C1 segment of cervical spinal cord (tissue), 14 donors: ENCODE measurements at regions not wholly inside any gene's neighbourhood (a gene's known extent, or its start where the extent isn't known, plus 50 kb on each side); places are given as distances from the start of the nearest gene placed in this dataset.
"Not testable (repeated sequence)": the region's sequence is repeated elsewhere in the genome, so short reads cannot be mapped to it uniquely, and the experiment has no call there.

Experiments used
- DNase-seq, 14 donors: peaks; one replicate each; lab custom pipeline; 2025; lab: John Stamatoyannopoulos, UW

DNA sequence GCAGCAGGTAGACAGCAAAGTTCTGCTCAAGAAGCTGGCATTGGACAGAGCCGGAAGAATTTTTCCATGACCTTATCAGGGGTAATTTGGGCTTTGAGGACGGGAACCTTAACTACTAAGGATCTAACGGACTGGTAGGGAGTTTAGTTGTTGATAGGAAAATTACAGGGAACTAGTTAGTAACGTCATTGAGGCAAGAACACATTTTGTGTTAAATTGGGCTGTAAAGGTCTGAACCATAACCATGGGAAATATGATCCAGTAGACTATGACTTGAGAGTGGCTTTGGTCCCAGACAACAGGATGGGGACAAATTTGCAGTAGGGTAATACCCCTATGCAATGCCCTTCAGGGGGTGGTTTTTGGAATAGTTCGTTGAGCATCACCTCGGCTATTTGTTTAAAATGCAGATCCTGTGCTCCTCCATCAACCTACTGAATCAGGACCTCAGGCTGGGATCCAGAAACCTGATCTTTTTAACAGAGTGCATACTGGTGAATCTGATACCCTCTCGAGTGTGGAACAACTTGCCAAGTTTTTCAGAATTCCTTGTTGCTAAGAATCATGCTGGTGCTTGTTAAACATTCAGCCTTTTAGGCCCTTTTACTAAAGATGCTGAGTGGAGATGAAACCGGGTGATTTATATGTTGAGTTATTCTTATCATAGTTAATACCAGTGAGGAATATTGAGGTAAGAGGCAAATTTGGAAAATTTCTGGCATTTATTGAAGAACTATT, 255.1 kb downstream of the MAP2K6 start:
- DNase-seq, result no peak

DNA sequence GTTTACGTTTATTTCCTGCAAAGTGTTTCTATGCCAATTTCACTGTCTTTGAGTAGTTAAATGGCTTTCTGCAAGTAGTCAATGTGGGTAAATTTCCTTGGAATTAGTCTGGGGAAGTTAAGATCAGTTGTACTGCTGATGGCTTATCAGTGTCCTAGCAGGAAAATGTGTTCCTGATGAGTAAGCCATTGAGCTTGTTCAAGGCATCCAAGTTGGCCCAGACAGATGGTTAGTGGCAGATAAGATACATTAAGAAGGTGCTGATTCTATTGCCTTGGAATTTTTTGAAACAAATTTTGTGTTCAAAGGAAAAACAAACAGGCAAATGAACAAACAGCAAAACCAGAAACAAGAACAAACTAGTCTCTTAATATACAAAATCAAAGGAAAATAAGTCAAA, 258.4 kb downstream of the MAP2K6 start:
- DNase-seq, result no peak

DNA sequence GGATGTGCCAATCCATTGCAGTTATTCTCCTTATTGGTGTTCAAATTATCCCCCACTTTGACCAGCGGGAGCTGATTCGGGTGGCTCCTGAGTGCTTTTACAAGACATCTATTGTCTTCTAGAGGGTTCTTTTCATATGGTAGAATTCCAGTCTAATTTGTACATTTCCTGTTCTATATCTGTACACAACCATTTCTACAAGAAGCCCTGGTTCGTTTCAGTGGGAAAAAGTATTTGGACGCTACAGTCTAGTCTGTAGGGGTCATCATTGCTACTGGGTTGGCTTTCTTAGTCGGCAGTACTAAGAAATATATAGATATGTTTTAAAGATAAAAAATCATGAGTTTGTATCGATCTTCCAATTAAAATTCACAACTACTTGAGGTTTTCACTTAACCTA, 262.6 kb downstream of the MAP2K6 start:
- no peak for DNase-seq

DNA sequence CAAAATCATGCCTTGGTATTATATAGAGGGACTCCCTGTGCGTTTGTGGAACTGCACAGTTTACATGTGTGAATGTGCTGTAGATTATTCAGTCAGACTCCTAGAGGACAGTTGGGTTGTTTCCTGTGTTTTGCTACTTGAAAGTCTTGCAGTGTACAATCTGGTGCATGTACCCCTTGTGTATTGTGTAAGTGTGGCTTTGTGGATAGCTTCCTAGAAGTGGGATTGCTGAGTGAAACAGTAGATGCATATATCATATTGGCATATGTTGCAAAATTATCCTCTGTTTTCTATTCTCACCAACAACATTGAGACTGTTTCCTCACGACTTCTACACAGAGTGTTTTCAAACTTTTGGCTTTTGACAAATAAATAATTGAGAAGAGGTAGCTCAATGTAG, 263.7 kb downstream of the MAP2K6 start:
- no peak for DNase-seq

DNA sequence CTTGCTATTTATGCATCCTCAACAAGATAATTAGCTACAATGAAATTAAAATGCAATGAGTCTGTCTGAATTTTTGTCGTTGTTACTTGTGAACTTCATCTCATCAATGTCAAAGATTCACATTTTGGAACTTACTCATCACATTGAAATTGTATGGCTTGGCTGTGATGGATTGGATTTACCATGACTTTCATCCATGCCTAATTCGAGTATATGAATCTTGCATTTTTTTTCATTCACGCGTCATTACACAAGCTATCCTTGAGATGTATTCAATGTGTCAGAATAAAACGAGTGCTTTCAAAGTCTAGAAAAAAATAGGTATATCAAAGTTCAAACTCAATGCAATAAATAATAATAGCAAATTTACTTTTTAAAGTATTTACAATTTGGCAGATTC, 265.3 kb downstream of the MAP2K6 start:
- no peak for DNase-seq

DNA sequence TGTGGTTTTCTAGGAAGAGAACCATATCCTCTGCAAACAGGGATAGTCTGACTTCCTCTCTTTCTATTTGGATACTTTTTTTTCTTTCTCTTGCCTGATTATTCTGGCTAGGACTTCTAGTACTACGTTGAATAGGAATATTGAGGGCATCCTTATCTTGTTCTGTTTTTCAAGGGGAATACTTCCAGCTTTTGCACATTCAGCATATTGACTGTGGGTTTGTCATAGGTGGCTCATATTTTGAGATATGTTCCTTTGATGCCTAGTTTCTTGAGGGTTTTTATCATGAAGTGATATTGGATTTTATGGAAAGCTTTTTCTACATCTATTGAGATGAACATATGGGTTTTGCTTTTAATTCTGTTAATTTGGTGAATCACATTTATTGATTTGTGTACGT, 269.8 kb downstream of the MAP2K6 start:
- DNase-seq, result no peak

DNA sequence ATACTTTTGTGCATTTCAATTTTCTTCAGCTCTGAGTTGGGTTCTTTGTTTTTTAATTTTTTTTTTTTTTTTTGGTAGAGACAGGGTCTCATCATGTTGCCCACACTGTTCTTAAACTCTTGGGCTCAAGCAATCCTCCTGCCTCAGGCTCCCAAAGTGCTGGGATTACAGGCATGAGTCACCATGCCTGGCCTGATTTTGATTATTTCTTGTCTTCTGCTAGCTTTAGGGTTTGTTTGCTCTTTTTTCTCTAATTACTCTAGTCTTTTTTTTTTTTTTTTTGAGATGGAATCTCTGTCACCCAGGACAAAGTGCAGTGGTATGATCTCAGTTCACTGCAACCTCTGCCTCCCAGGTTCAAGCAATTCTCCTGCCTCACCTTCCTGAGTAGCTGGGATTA, 270.7 kb downstream of the MAP2K6 start:
- not testable (repeated sequence) for DNase-seq

DNA sequence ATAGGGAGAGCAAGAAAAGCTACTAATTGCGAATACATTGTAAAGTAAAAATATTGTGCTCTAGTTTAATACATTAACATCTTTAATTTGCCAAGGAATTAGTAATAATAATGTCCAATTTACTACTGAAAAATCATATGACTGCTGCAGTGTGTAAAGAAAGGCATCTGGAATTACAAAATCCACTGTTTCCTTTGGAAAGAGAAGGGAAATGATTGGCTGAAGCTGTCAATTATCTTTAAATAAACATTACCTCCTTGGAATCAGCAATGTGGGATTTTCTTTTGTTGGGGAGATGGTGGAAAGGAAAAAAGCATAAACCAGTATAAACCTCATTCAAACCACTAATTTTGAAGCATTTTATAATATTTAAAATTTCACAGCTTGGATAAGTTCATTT, 276.0 kb downstream of the MAP2K6 start:
- DNase-seq, result no peak

DNA sequence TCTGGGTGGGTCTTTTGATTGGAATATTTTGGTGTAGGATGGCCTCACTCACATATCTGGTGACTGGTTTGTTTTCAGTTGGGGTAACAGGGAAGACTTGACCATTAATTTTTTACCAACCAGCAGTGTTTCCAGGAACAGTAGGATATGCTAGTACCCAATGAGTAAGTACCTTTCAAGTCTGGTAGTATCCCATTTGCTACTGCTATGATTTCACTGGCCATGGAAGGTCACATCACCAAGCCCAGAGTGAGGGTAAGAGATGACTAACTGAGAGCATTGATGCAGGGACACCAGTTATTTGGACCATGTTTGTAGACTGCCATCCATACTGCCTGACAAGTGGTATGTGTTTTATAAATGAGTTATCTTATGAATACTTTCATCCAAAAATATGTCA, 277.7 kb downstream of the MAP2K6 start:
- DNase-seq, result no peak

DNA sequence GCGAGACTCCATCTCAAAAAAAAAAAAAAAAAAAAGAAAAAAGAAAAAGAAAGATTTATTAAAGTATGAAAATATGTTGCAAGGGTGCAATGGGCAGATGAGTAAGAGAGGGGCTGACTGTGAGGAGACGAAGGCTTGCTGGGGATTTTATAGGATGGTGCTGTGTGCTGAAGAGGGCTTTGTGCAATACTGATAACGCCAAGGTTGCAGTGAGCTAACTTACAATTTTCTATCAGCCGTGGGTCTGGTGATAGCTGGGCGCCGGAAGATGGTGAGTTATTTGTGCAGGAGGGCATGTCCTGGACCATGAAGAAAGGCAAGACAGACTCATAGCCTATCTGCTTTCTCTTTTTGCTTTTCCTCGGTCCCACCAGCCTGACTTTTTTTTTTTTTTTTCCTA, 281.1 kb downstream of the MAP2K6 start:
- DNase-seq, result no peak

DNA sequence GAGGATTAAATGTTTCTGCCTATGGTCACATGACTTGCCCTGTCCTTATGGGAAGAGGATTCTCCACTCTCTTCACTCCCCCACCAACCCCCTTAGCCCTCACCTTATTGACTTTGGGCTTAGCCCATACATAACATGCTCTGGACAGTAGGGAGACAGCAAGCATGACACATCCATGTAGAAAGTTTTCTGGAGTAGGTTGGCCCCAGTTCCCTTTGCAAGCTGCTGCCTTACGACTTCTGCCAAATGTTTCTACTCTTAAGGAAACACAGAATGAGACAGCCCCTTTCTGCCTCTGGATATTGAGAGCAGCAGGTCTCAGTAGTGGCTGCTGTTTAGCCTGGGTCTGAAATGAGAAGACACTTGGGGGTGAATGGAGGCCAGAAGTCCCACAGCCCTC, 282.2 kb downstream of the MAP2K6 start:
- no peak for DNase-seq

DNA sequence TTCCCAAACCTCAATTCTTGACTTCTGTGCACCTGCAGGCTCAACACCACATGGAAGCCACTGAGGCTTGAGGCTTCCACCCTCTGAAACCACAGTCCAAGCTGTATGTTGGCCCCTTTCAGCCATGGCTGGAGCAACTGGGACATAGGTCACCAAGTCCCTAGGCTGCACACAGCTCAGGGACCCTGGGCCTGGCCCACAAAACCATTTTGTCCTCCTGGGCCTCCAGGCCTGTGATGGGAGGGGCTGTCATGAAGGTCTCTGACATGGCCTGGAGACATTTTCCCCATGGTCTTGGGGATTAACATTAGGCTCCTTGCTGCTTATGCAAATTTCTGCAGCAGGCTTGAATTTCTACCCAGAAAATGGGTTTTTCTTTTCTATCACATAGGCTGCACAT, 283.9 kb downstream of the MAP2K6 start:
- not testable (repeated sequence) for DNase-seq

DNA sequence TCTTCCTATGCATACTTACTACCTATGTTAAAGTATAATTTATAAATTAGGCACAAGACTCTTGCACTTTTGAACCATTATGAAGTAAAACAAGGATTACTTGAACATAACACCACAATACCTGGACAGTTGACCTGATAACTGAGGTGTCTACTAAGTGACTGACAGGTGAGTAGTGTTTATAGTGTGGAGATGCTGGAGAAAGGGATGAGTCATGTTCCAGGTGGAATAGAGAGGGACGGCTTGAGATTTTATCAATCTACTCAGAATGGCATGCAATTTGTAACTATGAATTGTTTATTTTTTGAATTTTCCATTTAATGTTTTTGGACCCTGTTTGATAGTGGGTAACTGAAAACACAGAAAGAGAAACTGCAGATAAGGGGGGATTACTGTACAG, 287.6 kb downstream of the MAP2K6 start:
- DNase-seq, result no peak

DNA sequence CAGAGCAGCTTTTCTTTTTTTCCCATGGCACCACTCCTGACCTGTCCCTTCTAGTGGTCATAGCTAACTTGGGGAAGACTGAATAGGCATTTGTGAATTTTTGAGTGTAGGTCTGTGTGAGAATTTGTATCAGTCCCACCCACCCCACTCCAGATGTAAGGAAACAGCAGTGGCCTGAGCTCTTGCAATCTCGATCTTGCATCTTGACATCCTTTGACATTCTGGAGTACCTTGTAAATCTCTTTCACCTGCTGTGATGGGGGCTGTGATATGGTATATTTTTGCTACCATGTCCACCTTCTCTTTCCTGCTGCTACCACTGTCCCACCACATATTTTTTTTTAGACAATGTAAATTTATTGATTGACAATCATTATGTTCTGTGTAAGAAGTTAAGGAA, 289.3 kb downstream of the MAP2K6 start:
- no peak for DNase-seq

DNA sequence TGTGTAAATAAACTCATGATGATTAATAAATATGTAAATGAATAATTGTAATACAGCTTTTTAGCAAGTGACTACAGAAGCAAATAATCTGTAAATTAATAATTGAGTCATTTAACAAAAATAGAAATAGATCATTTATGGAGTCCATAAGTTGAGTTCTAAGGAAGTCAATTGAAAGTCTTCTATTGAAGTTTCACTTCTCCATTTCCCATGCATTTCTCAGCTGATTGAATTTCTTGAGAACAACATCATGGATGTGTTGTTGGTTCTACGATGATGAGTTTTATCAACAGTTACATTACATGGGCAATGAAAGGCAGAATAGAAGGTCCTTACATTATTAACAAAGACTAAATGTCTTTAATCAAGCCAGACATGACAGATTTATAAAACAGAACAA, 290.4 kb downstream of the MAP2K6 start:
- no peak for DNase-seq

DNA sequence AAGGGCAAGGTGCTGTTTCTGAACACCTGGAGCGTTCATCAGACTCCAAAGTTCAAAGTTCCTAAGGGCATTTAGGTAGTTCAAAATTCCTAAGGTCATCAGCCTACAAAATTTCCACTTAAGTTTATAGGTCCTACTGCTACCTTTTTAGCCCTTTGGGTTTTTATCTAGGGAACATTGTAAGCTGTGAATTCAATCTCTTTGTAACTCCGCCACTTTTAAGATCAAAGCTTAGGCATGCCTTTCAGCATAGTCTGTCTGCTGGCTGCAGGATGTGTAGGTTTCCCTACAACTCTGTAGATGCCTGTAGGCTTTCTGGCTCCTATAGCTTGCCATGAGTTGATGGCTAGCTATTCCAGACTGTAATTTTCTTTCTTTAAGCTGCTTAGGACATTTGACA, 291.6 kb downstream of the MAP2K6 start:
- no peak for DNase-seq

DNA sequence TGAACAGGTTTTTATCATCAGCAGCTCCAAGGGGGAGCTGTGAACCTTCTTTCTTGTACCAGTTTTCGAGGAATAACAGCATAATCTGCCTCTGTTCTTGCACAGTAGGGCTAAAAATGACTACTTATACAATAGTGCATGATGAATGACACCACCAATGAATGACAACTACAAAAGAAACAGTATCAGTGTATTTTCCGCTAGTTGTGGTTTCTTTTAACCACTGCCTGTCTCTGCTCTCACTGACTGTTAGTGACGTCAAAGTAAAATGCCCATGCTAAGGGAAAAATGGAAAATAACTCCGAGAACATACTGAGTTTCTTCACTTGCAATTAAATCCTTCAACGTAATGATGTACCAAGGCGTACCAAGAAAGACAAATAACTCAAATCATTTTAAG, 294.9 kb downstream of the MAP2K6 start:
- DNase-seq, result no peak

DNA sequence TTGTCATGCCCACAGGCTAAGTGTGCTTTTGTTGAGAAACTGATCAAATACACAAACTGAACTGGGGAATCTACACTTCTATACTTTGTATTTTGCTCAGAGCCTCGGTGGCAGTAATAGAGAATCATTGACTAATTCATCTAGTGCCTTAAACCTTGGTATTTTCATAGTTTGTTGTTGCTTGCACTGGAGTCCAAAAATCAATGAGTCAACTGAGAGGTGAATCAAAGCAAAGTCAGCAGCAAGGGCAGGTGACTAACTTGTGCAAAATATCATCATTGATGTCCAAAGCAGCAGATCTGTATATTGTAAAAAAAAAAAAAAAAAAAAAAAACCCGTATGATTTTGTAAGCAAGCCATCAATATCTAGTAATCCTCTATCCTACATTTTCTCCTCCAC, 296.4 kb downstream of the MAP2K6 start:
- no peak for DNase-seq

DNA sequence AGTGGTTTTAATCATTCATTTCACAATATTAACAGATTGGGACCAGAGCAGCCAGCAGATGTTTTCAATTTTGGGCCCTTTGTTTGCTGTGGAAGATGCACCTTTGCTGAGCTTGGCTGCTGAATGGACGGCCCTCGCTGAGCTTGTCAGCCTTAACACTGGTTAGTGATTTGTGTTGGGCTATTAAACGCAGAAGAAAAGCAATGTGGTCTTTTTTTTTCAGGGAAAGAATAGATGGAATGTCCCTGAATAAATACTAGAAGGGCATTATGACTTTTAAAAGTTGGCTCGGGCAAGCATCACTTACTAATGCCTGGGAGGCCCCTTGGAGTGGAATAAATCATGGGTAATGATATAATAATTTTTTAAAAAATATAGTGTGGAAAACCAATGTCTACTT, 297.0 kb downstream of the MAP2K6 start:
- DNase-seq, result no peak

DNA sequence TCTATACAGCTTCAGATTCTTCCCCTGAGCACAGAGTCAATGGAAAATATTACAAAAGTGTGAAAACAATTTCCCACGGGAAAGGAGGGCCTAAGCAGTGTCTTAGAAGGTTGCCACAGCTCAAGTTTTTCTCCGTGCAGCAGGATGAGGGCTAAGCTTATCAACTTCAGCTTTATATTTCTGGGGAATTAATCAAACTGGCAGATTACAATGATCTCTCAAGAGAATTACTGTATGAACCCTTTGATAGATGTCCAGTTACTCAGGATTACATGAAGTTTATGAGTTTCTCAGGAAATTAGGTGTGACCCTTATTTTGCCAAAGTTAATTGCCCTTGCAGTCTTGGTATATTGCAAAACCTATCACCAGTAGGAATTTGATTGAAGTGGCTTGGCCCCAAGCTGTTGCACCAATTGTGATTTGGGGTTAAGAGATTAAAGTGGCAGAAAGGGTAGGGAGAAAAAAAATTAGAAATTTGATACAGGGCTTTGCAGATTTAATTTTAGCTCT, 298.4 kb downstream of the MAP2K6 start:
- no peak for DNase-seq

DNA sequence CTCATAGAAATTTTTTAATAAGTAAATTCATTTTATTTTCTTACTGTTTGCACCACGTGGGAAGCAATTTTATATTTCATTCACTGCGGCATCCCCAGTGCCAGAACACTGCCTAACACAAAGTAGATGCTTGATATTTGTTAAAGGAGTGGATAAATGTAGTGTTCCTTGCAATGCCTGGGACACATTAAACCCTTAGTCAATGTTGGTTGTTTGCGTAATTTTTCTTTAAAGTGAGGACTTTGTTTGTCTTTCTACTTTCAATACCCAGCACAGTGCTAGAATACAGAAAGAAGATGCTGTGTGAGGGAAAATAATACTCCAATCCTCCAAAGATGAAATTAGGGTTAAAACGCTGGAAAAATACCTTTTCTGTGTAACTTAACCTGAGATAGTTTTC, 299.3 kb downstream of the MAP2K6 start:
- DNase-seq, result no peak

DNA sequence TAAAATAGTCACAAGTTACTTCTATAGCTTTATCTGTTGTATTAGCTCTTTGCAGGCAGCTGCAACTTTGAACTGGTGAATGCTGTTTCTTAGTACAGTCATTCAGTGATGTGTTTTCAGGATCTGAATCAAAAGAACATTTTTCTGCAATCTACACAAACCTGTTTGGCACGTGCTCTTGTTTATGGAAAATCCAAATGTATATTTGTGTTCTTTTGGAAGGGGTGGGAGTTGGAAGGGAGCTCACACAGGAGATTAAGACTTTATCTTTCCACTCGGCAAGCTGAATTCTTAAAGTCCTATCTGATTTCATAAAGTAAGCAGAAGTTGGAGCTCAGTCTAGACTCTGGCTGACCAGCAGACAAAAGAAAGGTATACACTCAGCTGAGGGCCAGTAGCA, 300.2 kb downstream of the MAP2K6 start:
- DNase-seq, result no peak

DNA sequence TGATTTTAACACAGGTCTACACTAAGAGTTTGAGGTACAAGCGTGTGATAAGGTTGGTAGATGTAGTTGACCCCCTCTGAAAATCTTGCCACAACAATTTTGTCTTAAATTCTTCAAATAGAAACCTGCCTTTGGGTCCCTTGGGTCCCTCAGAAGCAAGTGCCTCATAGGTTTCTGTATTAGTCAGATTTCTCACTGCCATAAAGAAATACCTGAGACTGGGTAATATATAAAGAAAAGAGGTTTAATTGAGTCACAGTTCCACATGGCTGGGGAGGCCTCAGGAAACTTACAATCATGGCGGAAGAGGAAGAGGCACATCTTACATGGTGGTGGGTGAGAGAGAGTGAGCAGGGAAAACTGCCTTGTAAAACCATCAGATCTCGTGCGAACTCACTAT, 301.2 kb downstream of the MAP2K6 start:
- DNase-seq, result no peak

DNA sequence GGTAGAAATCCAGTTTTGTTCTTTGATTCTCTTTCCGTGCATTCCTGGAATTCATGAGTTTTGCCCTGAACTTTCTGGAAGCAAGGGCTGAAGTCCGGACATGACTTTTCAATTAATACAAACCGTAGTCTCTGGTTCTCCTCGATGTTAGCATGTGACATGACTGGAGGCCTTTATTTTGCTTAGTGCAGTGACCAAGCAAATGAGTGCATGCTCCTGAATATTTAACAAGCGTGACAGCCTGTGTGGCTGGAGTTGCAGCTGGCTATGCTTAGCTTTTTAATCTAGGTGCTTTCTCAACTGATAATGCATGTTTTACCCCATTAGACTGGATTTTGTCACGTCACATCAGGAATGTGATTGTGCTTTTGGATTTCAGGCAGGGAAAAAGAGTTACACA, 302.1 kb downstream of the MAP2K6 start:
- no peak for DNase-seq
